ENCODE measurements at regions not wholly inside any gene's neighbourhood (a gene's known extent, or its start where the extent isn't known, plus 50 kb on each side); places are given as distances from the start of the nearest gene placed in this dataset.

GRCh38 chr16:48435318-48435680 is 50.1 kb upstream of the SIAH1 start:
- ATAC-seq = no peak

More at GRCh38 chr16:48435318-48435680, 50.1 kb upstream of the SIAH1 start:
- no peaks in the 10 kb centered on the region for H3K9me3 ChIP-seq
- H3K36me3 ChIP-seq = no peaks in the 10 kb centered on the region
- peaks cover 0 to 41% (median 0%) of the 10 kb centered on the region in 9 donors for H3K4me1 ChIP-seq
- DNase-seq = no peak
- peak overlapping the region in 1 of 10 donors; percentile 73 for H3K27ac ChIP-seq
- WGBS, 2 donors = 83 to 86% methylated on average over 7 of the region's 7 CpGs
- no peaks in the 10 kb centered on the region for H3K27me3 ChIP-seq
- intact Hi-C loops (cut with DNase I) = loop anchor here in 1 of 10 donors (5.0 kb wide), 1 partner anchor 48 kb away; the partner anchor contains the start of gene SIAH1
- H3K4me3 ChIP-seq = no peak overlapping the region
- TF ChIP-seq CTCF (IDR thresholded peaks at IDR 0.05) = no peak

Measured in heart right ventricle (tissue), 16 donors.